HG02884 (cell line): ENCODE measurements at regions not wholly inside any gene's neighbourhood (a gene's known extent, or its start where the extent isn't known, plus 50 kb on each side); places are given as distances from the start of the nearest gene placed in this dataset.

Experiments
- ATAC-seq: cut with Tn5 transposase; IDR thresholded peaks from one replicate; pipeline ENCODE4 v1.9.1; 2021; ENCODE audit warnings: mild to moderate bottlenecking, moderate library complexity; ENCODE audit not compliant: unreplicated experiment

- ATAC-seq = no peak
Measured at GRCh38 chr5:156164306-156164705, 162.7 kb upstream of the SGCD start.

GRCh38 chr5:156169495-156169894 is 157.5 kb upstream of the SGCD start:
- no peak for ATAC-seq

GRCh38 chr5:156170351-156170961 is 156.5 kb upstream of the SGCD start:
- no peak for ATAC-seq

- no peak for ATAC-seq
Measured at GRCh38 chr5:156174225-156174624, 152.7 kb upstream of the SGCD start.

- ATAC-seq = no peak
Measured at GRCh38 chr5:156178117-156178516, 148.8 kb upstream of the SGCD start.

GRCh38 chr5:156181656-156182055 is 145.3 kb upstream of the SGCD start:
- ATAC-seq = no peak

- ATAC-seq = no peak
Measured at GRCh38 chr5:156182174-156182967, 144.6 kb upstream of the SGCD start.

- no peak for ATAC-seq
Measured at GRCh38 chr5:156186760-156187159, 140.2 kb upstream of the SGCD start.

- ATAC-seq = no peak
Measured at GRCh38 chr5:156188016-156188415, 138.9 kb upstream of the SGCD start.

GRCh38 chr5:156189628-156190027 is 137.3 kb upstream of the SGCD start:
- ATAC-seq = no peak

- no peak for ATAC-seq
Measured at GRCh38 chr5:156191547-156191946, 135.4 kb upstream of the SGCD start.

GRCh38 chr5:156197042-156197635 is 129.8 kb upstream of the SGCD start:
- no peak for ATAC-seq

- ATAC-seq = no peak
Measured at GRCh38 chr5:156199045-156199444, 127.9 kb upstream of the SGCD start.

GRCh38 chr5:156200938-156201787 is 125.8 kb upstream of the SGCD start:
- no peak for ATAC-seq

- ATAC-seq = no peak
Measured at GRCh38 chr5:156201788-156202403, 125.1 kb upstream of the SGCD start.

- ATAC-seq = no peak
Measured at GRCh38 chr5:156208271-156208670, 118.7 kb upstream of the SGCD start.

GRCh38 chr5:156218367-156219158 is 108.4 kb upstream of the SGCD start:
- no peak for ATAC-seq

- ATAC-seq = no peak
Measured at GRCh38 chr5:156219483-156220005, 107.4 kb upstream of the SGCD start.

- no peak for ATAC-seq
Measured at GRCh38 chr5:156221816-156222215, 105.1 kb upstream of the SGCD start.

GRCh38 chr5:156223547-156223946 is 103.4 kb upstream of the SGCD start:
- ATAC-seq = no peak
